HG02973 (cell line): ENCODE measurements at regions not wholly inside any gene's neighbourhood (a gene's known extent, or its start where the extent isn't known, plus 50 kb on each side); places are given as distances from the start of the nearest gene placed in this dataset.

Experiments used
- ATAC-seq: cut with Tn5 transposase; IDR thresholded peaks from one replicate; pipeline ENCODE4 v1.9.1; 2021; ENCODE audit warnings: moderate library complexity; ENCODE audit not compliant: unreplicated experiment

- no peak for ATAC-seq
Measured at GRCh38 chr14:31943217-31943799, 133.8 kb upstream of the ARHGAP5 start.

GRCh38 chr14:31943861-31944255 is 133.2 kb upstream of the ARHGAP5 start:
- no peak for ATAC-seq

GRCh38 chr14:31944256-31945073 is 132.6 kb upstream of the ARHGAP5 start:
- ATAC-seq: no peak

GRCh38 chr14:31945074-31945613 is 132.0 kb upstream of the ARHGAP5 start:
- ATAC-seq: peak; percentile 65

- ATAC-seq: no peak
Measured at GRCh38 chr14:31945701-31946100, 131.4 kb upstream of the ARHGAP5 start.

GRCh38 chr14:31947076-31947475 is 130.0 kb upstream of the ARHGAP5 start:
- no peak for ATAC-seq

GRCh38 chr14:31947680-31948595 is 129.2 kb upstream of the ARHGAP5 start:
- ATAC-seq: no peak

GRCh38 chr14:31949709-31950108 is 127.4 kb upstream of the ARHGAP5 start:
- ATAC-seq: no peak

- ATAC-seq: no peak
Measured at GRCh38 chr14:31950331-31950730, 126.8 kb upstream of the ARHGAP5 start.

- ATAC-seq: no peak
Measured at GRCh38 chr14:31950764-31951637, 126.1 kb upstream of the ARHGAP5 start.

- ATAC-seq: no peak
Measured at GRCh38 chr14:31951638-31951964, 125.5 kb upstream of the ARHGAP5 start.

- no peak for ATAC-seq
Measured at GRCh38 chr14:31952573-31952972, 124.5 kb upstream of the ARHGAP5 start.

GRCh38 chr14:31953210-31953609 is 123.9 kb upstream of the ARHGAP5 start:
- ATAC-seq: no peak

- ATAC-seq: no peak
Measured at GRCh38 chr14:31954991-31955390, 122.1 kb upstream of the ARHGAP5 start.

- ATAC-seq: no peak
Measured at GRCh38 chr14:31955936-31956579, 121.0 kb upstream of the ARHGAP5 start.

GRCh38 chr14:31957565-31957964 is 119.5 kb upstream of the ARHGAP5 start:
- no peak for ATAC-seq

GRCh38 chr14:31960039-31960438 is 117.1 kb upstream of the ARHGAP5 start:
- no peak for ATAC-seq

GRCh38 chr14:31961896-31962295 is 115.2 kb upstream of the ARHGAP5 start:
- ATAC-seq: no peak

GRCh38 chr14:31962920-31963319 is 114.2 kb upstream of the ARHGAP5 start:
- no peak for ATAC-seq

GRCh38 chr14:31963587-31963986 is 113.5 kb upstream of the ARHGAP5 start:
- no peak for ATAC-seq
